ENCODE measurements at regions not wholly inside any gene's neighbourhood (a gene's known extent, or its start where the extent isn't known, plus 50 kb on each side); places are given as distances from the start of the nearest gene placed in this dataset.

DNA sequence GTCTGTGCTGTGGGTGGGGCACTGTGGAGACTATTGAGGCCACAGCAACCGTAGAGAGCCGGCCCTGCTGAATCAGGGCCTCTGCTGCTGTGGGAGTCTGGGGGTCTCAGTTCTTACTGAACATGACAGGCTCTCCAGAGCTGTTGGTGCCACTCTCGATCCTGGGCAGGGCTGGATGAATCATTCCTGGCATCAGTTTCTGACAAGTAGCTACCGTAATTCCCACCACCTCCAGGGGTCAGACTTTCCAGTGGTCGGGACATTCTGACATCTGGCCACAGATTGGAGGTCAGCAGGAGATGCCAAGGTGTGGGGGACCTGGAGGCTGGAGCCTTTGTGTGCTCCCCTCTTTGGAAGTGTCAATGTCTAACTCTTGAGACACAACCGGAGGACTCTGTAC lies 188.4 kb downstream of the IRX2 start:
- TF ChIP-seq, protein P1, sequence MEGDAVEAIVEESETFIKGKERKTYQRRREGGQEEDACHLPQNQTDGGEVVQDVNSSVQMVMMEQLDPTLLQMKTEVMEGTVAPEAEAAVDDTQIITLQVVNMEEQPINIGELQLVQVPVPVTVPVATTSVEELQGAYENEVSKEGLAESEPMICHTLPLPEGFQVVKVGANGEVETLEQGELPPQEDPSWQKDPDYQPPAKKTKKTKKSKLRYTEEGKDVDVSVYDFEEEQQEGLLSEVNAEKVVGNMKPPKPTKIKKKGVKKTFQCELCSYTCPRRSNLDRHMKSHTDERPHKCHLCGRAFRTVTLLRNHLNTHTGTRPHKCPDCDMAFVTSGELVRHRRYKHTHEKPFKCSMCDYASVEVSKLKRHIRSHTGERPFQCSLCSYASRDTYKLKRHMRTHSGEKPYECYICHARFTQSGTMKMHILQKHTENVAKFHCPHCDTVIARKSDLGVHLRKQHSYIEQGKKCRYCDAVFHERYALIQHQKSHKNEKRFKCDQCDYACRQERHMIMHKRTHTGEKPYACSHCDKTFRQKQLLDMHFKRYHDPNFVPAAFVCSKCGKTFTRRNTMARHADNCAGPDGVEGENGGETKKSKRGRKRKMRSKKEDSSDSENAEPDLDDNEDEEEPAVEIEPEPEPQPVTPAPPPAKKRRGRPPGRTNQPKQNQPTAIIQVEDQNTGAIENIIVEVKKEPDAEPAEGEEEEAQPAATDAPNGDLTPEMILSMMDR (IDR thresholded peaks at IDR 0.05): no peak
- TF ChIP-seq POLR2A (IDR thresholded peaks at IDR 0.05): no peak
